H9 (cell line): ENCODE measurements at regions not wholly inside any gene's neighbourhood (a gene's known extent, or its start where the extent isn't known, plus 50 kb on each side); places are given as distances from the start of the nearest gene placed in this dataset.

Source experiments
- DNase-seq: peaks from one replicate; pipeline ENCODE4 v3.0.0-alpha.2; 2017
- H2AFZ ChIP-seq: one replicate; pipeline ENCODE4 v1.6.1; 2013; ENCODE audit warnings: mild to moderate bottlenecking, low read length, control low read depth, moderate library complexity
- H2AK5ac ChIP-seq: 2 replicates; pipeline ENCODE4 v1.6.1; 2013; ENCODE audit warnings: low read length, control low read depth, mixed read lengths; ENCODE audit not compliant: insufficient read length
- H2BK120ac ChIP-seq: one replicate; pipeline ENCODE4 v1.6.1; 2013; ENCODE audit warnings: low read depth, mild to moderate bottlenecking, low read length, control low read depth, inconsistent platforms; ENCODE audit not compliant: poor library complexity, severe bottlenecking
- H2BK12ac ChIP-seq: 2 replicates; pipeline ENCODE4 v1.6.1; 2013; ENCODE audit warnings: low read length, control low read depth, mixed read lengths, low read depth; ENCODE audit not compliant: insufficient read length
- H2BK15ac ChIP-seq: 2 replicates; pipeline ENCODE4 v1.6.1; 2013; ENCODE audit warnings: low read depth, low read length, control low read depth
- H2BK20ac ChIP-seq: one replicate; pipeline ENCODE4 v1.6.1; 2013; ENCODE audit warnings: low read depth, mild to moderate bottlenecking, low read length, control low read depth, inconsistent platforms; ENCODE audit not compliant: poor library complexity, severe bottlenecking
- H2BK5ac ChIP-seq: 2 replicates; pipeline ENCODE4 v1.6.1; 2013; ENCODE audit warnings: low read length, control low read depth, mixed read lengths; ENCODE audit not compliant: insufficient read length
- H3K14ac ChIP-seq: 2 replicates; pipeline ENCODE4 v1.6.1; 2013; ENCODE audit warnings: low read length, control low read depth; ENCODE audit not compliant: insufficient read depth
- H3K18ac ChIP-seq: 2 replicates; pipeline ENCODE4 v1.6.1; 2013; ENCODE audit warnings: low read depth, mild to moderate bottlenecking, mixed read lengths, low read length, control low read depth; ENCODE audit not compliant: insufficient read length
- H3K23ac ChIP-seq: 2 replicates; pipeline ENCODE4 v1.6.1; 2013; ENCODE audit warnings: low read length, control low read depth, mixed read lengths, low read depth; ENCODE audit not compliant: insufficient read length
- H3K23me2 ChIP-seq: 2 replicates; pipeline ENCODE4 v1.6.1; 2013; ENCODE audit warnings: low read depth, mild to moderate bottlenecking, mixed read lengths, low read length, control low read depth; ENCODE audit not compliant: insufficient read length, poor library complexity, severe bottlenecking
- H3K27ac ChIP-seq: 2 replicates; pipeline ENCODE4 v1.5.1; 2013; ENCODE audit warnings: low read length, control low read depth, mixed read lengths, low read depth; ENCODE audit not compliant: insufficient read length
- H3K27me3 ChIP-seq: 2 replicates; pipeline ENCODE4 v1.6.1; 2013; ENCODE audit warnings: low read length, control low read depth, inconsistent platforms; ENCODE audit not compliant: insufficient read depth
- H3K4ac ChIP-seq: 2 replicates; pipeline ENCODE4 v1.6.1; 2013; ENCODE audit warnings: low read depth, mild to moderate bottlenecking, control low read depth, inconsistent platforms, low read length, moderate library complexity
- H3K4me1 ChIP-seq: 2 replicates; pipeline ENCODE4 v1.6.1; 2013; ENCODE audit warnings: low read length, control low read depth, inconsistent platforms; ENCODE audit not compliant: insufficient read depth
- H3K4me2 ChIP-seq: 2 replicates; pipeline ENCODE4 v1.6.1; 2013; ENCODE audit warnings: low read length, control low read depth, mixed read lengths; ENCODE audit not compliant: insufficient read length, insufficient read depth
- H3K56ac ChIP-seq: 2 replicates; pipeline ENCODE4 v1.6.1; 2013; ENCODE audit warnings: low read depth, mild to moderate bottlenecking, mixed read lengths, low read length, control low read depth; ENCODE audit not compliant: insufficient read length
- H3K79me1 ChIP-seq: 2 replicates; pipeline ENCODE4 v1.6.1; 2013; ENCODE audit warnings: low read depth, mild to moderate bottlenecking, moderate library complexity, low read length, control low read depth, inconsistent platforms; ENCODE audit not compliant: insufficient read depth, poor library complexity, severe bottlenecking
- H3K79me2 ChIP-seq: 2 replicates; pipeline ENCODE4 v1.6.1; 2013; ENCODE audit warnings: low read length, control low read depth, inconsistent platforms; ENCODE audit not compliant: insufficient read depth
- H3K9ac ChIP-seq: 2 replicates; pipeline ENCODE4 v1.6.1; 2013; ENCODE audit warnings: low read length, control low read depth, mixed read lengths; ENCODE audit not compliant: insufficient read length; ENCODE audit errors: extremely low read depth
- H3K9me3 ChIP-seq: one replicate; pipeline ENCODE4 v1.6.1; 2013; ENCODE audit warnings: low read depth, low read length, inconsistent platforms; ENCODE audit not compliant: control insufficient read depth
- H3T11ph ChIP-seq: one replicate; pipeline ENCODE4 v1.6.1; 2013; ENCODE audit warnings: mild to moderate bottlenecking, low read length, control low read depth, inconsistent platforms
- H4K20me1 ChIP-seq: one replicate; pipeline ENCODE4 v1.6.1; 2013; ENCODE audit not compliant: control insufficient read depth, insufficient read length, insufficient read depth
- H4K5ac ChIP-seq: 2 replicates; pipeline ENCODE4 v1.6.1; 2013; ENCODE audit warnings: low read depth, mild to moderate bottlenecking, mixed read lengths, low read length, control low read depth; ENCODE audit not compliant: insufficient read length
- H4K8ac ChIP-seq: replicated peaks from 2 replicates; pipeline ENCODE4 v1.6.1; 2013; ENCODE audit warnings: low read length, control low read depth, mixed read lengths, low read depth; ENCODE audit not compliant: insufficient read length
- H4K91ac ChIP-seq: 2 replicates; pipeline ENCODE4 v1.6.1; 2013; ENCODE audit warnings: low read depth, mild to moderate bottlenecking, moderate library complexity, mixed read lengths, low read length, control low read depth; ENCODE audit not compliant: insufficient read length
- H3K27ac Mint-ChIP-seq, 3 experiments: 2 replicates in 2 of 3; 3 replicates in 1 of 3; pipeline ENCODE4 v1.8.0; 2020 to 2021; ENCODE audit warnings: mixed read lengths in 3 of 3, mild to moderate bottlenecking in 1 of 3, moderate library complexity in 1 of 3
- H3K27me3 Mint-ChIP-seq: 2 replicates; pipeline ENCODE4 v1.8.0; 2021; ENCODE audit warnings: low read depth, mild to moderate bottlenecking, moderate library complexity, mixed read lengths
- H3K36me3 Mint-ChIP-seq, 3 experiments: 2 replicates in 2 of 3; 3 replicates in 1 of 3; pipeline ENCODE4 v1.8.0; 2020 to 2021; ENCODE audit warnings: low read depth in 3 of 3, mixed read lengths in 3 of 3; ENCODE audit not compliant: insufficient read depth in 1 of 3
- H3K4me1 Mint-ChIP-seq, 2 experiments: 2 replicates each; pipeline ENCODE4 v1.8.0; 2020; ENCODE audit warnings: mixed read lengths in 2 of 2
- H3K4me3 Mint-ChIP-seq, 2 experiments: 2 replicates in 1 of 2; 3 replicates in 1 of 2; pipeline ENCODE4 v1.8.0; 2020 to 2021; ENCODE audit warnings: mild to moderate bottlenecking in 2 of 2, mixed read lengths in 2 of 2, moderate library complexity in 1 of 2
- H3K9me3 Mint-ChIP-seq, 2 experiments: 2 replicates in 1 of 2; 3 replicates in 1 of 2; pipeline ENCODE4 v1.8.0; 2020; ENCODE audit warnings: mild to moderate bottlenecking in 2 of 2, mixed read lengths in 2 of 2, moderate library complexity in 1 of 2
- CTCF ChIP-seq: fragments of 200-600 bp; sonication (generic); conservative IDR thresholded peaks from 3 replicates; pipeline ENCODE4 v1.8.0; 2021; ENCODE audit warnings: antibody characterized with exemption, mild to moderate bottlenecking
- WGBS: extraction: QIAGEN DNeasy Blood & Tissue Kit; methylation state at CpG from one replicate; pipeline ENCODE4 v1.1.7; 2013; ENCODE audit warnings: missing lambda C conversion rate, low lambda C conversion rate, mixed read lengths; ENCODE audit not compliant: insufficient read length; ENCODE audit errors: extremely low coverage; 5-methylcytosine and 5-hydroxymethylcytosine counted together

- no peaks in the 10 kb centered on the region for H4K20me1 ChIP-seq
- H3K27ac ChIP-seq: no peak overlapping the region
- H4K5ac ChIP-seq: no peak overlapping the region
- Mint-ChIP-seq H3K4me1 (peaks cover 7% of the 10 kb centered on the region in 2 experiments; a peak in 2 of 4 replicates), H3K9me3 (no peaks in the 10 kb centered on the region; a peak in 1 of 5 replicates), H3K27ac (no peak overlapping the region), H3K36me3 (no peaks in the 10 kb centered on the region; a peak in 1 of 7 replicates), H3K4me3 (no peak overlapping the region), H3K27me3 (no peaks in the 10 kb centered on the region)
- no peak overlapping the region for H2BK12ac ChIP-seq
- H3K56ac ChIP-seq: no peak overlapping the region
- no peaks in the 10 kb centered on the region for H3K79me1 ChIP-seq
- H3K27me3 ChIP-seq: no peaks in the 10 kb centered on the region
- TF ChIP-seq CTCF: no peak
- H3T11ph ChIP-seq: no peak overlapping the region
- H2BK5ac ChIP-seq: no peak overlapping the region
- no peak overlapping the region for H4K8ac ChIP-seq
- H3K9ac ChIP-seq: no peak overlapping the region
- no peak for DNase-seq
- no peak overlapping the region for H2BK20ac ChIP-seq
- H2BK120ac ChIP-seq: no peak overlapping the region
- H3K4ac ChIP-seq: no peak overlapping the region
- H3K18ac ChIP-seq: no peak overlapping the region
- H3K4me2 ChIP-seq: no peak overlapping the region
- no peak overlapping the region for H3K23ac ChIP-seq
- no CpG with 5 or more reads among the region's 4 CpGs for WGBS
- H3K14ac ChIP-seq: no peak overlapping the region
- H2BK15ac ChIP-seq: no peak overlapping the region
- H3K79me2 ChIP-seq: no peaks in the 10 kb centered on the region
- H2AK5ac ChIP-seq: no peak overlapping the region
- no peaks in the 10 kb centered on the region for H3K9me3 ChIP-seq
- no peaks in the 10 kb centered on the region for H3K4me1 ChIP-seq
- H4K91ac ChIP-seq: no peak overlapping the region
- H2AFZ ChIP-seq: no peak overlapping the region
- no peaks in the 10 kb centered on the region for H3K23me2 ChIP-seq
Measured at GRCh38 chr10:43818687-43819086, 170.0 kb upstream of the ZNF32 start.
